H1 (cell line): ENCODE measurements at regions not wholly inside any gene's neighbourhood (a gene's known extent, or its start where the extent isn't known, plus 50 kb on each side); places are given as distances from the start of the nearest gene placed in this dataset.

Source experiments
- CTCF ChIA-PET: fragments of 300-600 bp; sonication (Branson Sonifier 250); formaldehyde crosslinking; loops from one replicate; lab custom pipeline; 2021; ENCODE audit not compliant: partially characterized antibody; lab: Charles Lee
- POLR2A ChIA-PET: fragments of 300-600 bp; sonication (Branson Sonifier 250); formaldehyde crosslinking; loops from one replicate; lab custom pipeline; 2021; ENCODE audit warnings: inconsistent platforms; ENCODE audit not compliant: partially characterized antibody; lab: Charles Lee
- DNase-seq, 2 experiments: peaks; one replicate each; pipeline versions ENCODE4 v3.0.0 to v3.0.0-alpha.2; 2010 to 2022; ENCODE audit warnings: low spot score in 2 of 2, low read depth in 1 of 2, mixed read lengths in 1 of 2
- FAIRE-seq: peaks from 2 replicates; lab custom pipeline; 2011; peaks lifted over from hg19 to GRCh38; lab: Jason Lieb, UNC
- H2AFZ ChIP-seq: 2 replicates; pipeline ENCODE4 v1.8.1; 2012; ENCODE audit warnings: low read length, inconsistent platforms
- H2AK5ac ChIP-seq: 2 replicates; pipeline ENCODE4 v1.6.1; 2013; ENCODE audit warnings: low read depth, low read length
- H2BK120ac ChIP-seq: replicated peaks from 2 replicates; pipeline ENCODE3; 2013; ENCODE audit warnings: low read depth, low read length, inconsistent platforms
- H2BK12ac ChIP-seq: 2 replicates; pipeline ENCODE4 v1.6.1; 2013; ENCODE audit warnings: low read depth, low read length
- H2BK15ac ChIP-seq: 2 replicates; pipeline ENCODE4 v1.6.1; 2013; ENCODE audit warnings: low read length
- H2BK20ac ChIP-seq: 2 replicates; pipeline ENCODE4 v1.6.1; 2013; ENCODE audit warnings: low read length
- H2BK5ac ChIP-seq: 2 replicates; pipeline ENCODE4 v1.6.1; 2013; ENCODE audit warnings: low read depth, low read length
- H3K14ac ChIP-seq: 2 replicates; pipeline ENCODE4 v1.6.1; 2013; ENCODE audit warnings: inconsistent platforms; ENCODE audit not compliant: insufficient read length
- H3K18ac ChIP-seq: 2 replicates; pipeline ENCODE4 v1.6.1; 2013; ENCODE audit warnings: low read length; ENCODE audit errors: extremely low read depth
- H3K23ac ChIP-seq: 2 replicates; pipeline ENCODE4 v1.6.1; 2013; ENCODE audit warnings: inconsistent platforms; ENCODE audit not compliant: insufficient read length
- H3K23me2 ChIP-seq: 2 replicates; pipeline ENCODE4 v1.6.1; 2013; ENCODE audit warnings: low read depth, low read length
- H3K27ac ChIP-seq: 2 replicates; pipeline ENCODE4 v1.6.1; 2011; ENCODE audit warnings: low read depth, low read length, inconsistent platforms
- H3K27me3 ChIP-seq, 4 experiments: replicated peaks in 1 of 4; 1 replicate in 1 of 4; 2 replicates in 3 of 4; pipeline versions ENCODE4 v1.6.1 to v1.8.1; 2011 to 2013; ENCODE audit warnings: low read length in 3 of 4, mild to moderate bottlenecking in 3 of 4, inconsistent platforms in 2 of 4, mixed read lengths in 2 of 4, moderate library complexity in 1 of 4; ENCODE audit not compliant: control insufficient read depth in 3 of 4, insufficient read depth in 3 of 4; ENCODE audit errors: extremely low read depth in 1 of 4
- H3K36me3 ChIP-seq, 4 experiments: 2 replicates each; pipeline versions ENCODE4 v1.6.1 to v1.8.1; 2011 to 2013; ENCODE audit warnings: mild to moderate bottlenecking in 4 of 4, low read length in 3 of 4, moderate library complexity in 2 of 4, control low read depth in 1 of 4, inconsistent platforms in 1 of 4; ENCODE audit not compliant: insufficient read depth in 4 of 4, control insufficient read depth in 2 of 4
- H3K4ac ChIP-seq: replicated peaks from 2 replicates; pipeline ENCODE3; 2013; ENCODE audit warnings: low read length, low read depth, mixed read lengths, inconsistent platforms; ENCODE audit not compliant: insufficient read length
- H3K4me1 ChIP-seq, 4 experiments: replicated peaks in 1 of 4; 1 replicate in 1 of 4; 2 replicates in 3 of 4; pipeline versions ENCODE4 v1.6.1 to v1.8.1; 2011 to 2013; ENCODE audit warnings: low read length in 3 of 4, inconsistent platforms in 2 of 4, mixed read lengths in 1 of 4; ENCODE audit not compliant: insufficient read depth in 4 of 4, control insufficient read depth in 3 of 4
- H3K4me2 ChIP-seq, 2 experiments: 2 replicates each; pipeline versions ENCODE4 v1.6.1 to v1.8.1; 2011 to 2013; ENCODE audit warnings: low read depth in 2 of 2, low read length in 2 of 2, control low read depth in 1 of 2, inconsistent platforms in 1 of 2, mild to moderate bottlenecking in 1 of 2; ENCODE audit not compliant: insufficient read depth in 1 of 2
- H3K4me3 ChIP-seq, 4 experiments: fragments of 200-600, 300-600 bp in 1 of 4; sonication (generic), shearing (Covaris generic), sonication (Bioruptor Twin) in 1 of 4; 2 replicates each; pipeline versions ENCODE4 v1.5.1 to v1.8.1; 2011 to 2016; ENCODE audit warnings: low read length in 4 of 4, low read depth in 3 of 4, control low read depth in 2 of 4, inconsistent platforms in 2 of 4, mild to moderate bottlenecking in 2 of 4, mixed read lengths in 1 of 4, moderate library complexity in 1 of 4; ENCODE audit not compliant: insufficient read depth in 2 of 4; ENCODE audit errors: extremely low read depth in 1 of 4
- H3K56ac ChIP-seq: replicated peaks from 2 replicates; pipeline ENCODE3; 2013; ENCODE audit warnings: low read depth, mild to moderate bottlenecking, mixed read lengths, low read length, inconsistent platforms; ENCODE audit not compliant: insufficient read length
- H3K79me1 ChIP-seq: 2 replicates; pipeline ENCODE4 v1.6.1; 2013; ENCODE audit warnings: low read depth, low read length, control low read depth
- H3K79me2 ChIP-seq, 2 experiments: 2 replicates each; pipeline versions ENCODE4 v1.6.1 to v1.8.1; 2012 to 2013; ENCODE audit warnings: low read length in 2 of 2, mild to moderate bottlenecking in 2 of 2, inconsistent platforms in 1 of 2; ENCODE audit not compliant: insufficient read depth in 2 of 2, control insufficient read depth in 1 of 2
- H3K9ac ChIP-seq, 4 experiments: replicated peaks in 1 of 4; 1 replicate in 1 of 4; 2 replicates in 3 of 4; pipeline versions ENCODE4 v1.6.1 to v1.8.1; 2011 to 2013; ENCODE audit warnings: low read depth in 3 of 4, low read length in 3 of 4, control low read depth in 2 of 4, mild to moderate bottlenecking in 2 of 4, moderate library complexity in 2 of 4, inconsistent platforms in 1 of 4; ENCODE audit errors: extremely low read depth in 1 of 4
- H3K9me3 ChIP-seq, 2 experiments: 2 replicates each; pipeline versions ENCODE4 v1.6.1 to v1.8.1; 2012 to 2013; ENCODE audit warnings: mild to moderate bottlenecking in 2 of 2, moderate library complexity in 2 of 2, control low read depth in 1 of 2, inconsistent platforms in 1 of 2, low read depth in 1 of 2, low read length in 1 of 2, mixed read lengths in 1 of 2; ENCODE audit not compliant: insufficient read depth in 2 of 2
- H4K20me1 ChIP-seq, 2 experiments: replicated peaks in 1 of 2; 2 replicates each; pipeline versions ENCODE3 to v1.8.1; 2011 to 2013; ENCODE audit warnings: inconsistent platforms in 2 of 2, low read length in 2 of 2, mild to moderate bottlenecking in 1 of 2; ENCODE audit not compliant: insufficient read depth in 2 of 2, control insufficient read depth in 1 of 2
- H4K5ac ChIP-seq: 2 replicates; pipeline ENCODE4 v1.6.1; 2013; ENCODE audit warnings: low read length, low read depth, mixed read lengths, inconsistent platforms; ENCODE audit not compliant: insufficient read length
- H4K8ac ChIP-seq: 2 replicates; pipeline ENCODE4 v1.8.0; 2013; ENCODE audit warnings: mild to moderate bottlenecking, moderate library complexity, low read length, inconsistent platforms; ENCODE audit not compliant: insufficient read depth; ENCODE audit errors: extremely low read depth
- H4K91ac ChIP-seq: replicated peaks from 2 replicates; pipeline ENCODE3; 2013; ENCODE audit warnings: low read length, mixed read lengths, inconsistent platforms; ENCODE audit not compliant: insufficient read length
- ASH2L ChIP-seq: fragments of 200-600, 300-600 bp; sonication (generic); IDR thresholded peaks from one replicate; pipeline ENCODE4 v1.7.1; 2017; ENCODE audit warnings: low read length
- CBX5 ChIP-seq: fragments of 300-800, 300-1000 bp; sonication (generic); IDR thresholded peaks from 2 replicates; pipeline ENCODE4 v1.7.1; 2016; ENCODE audit warnings: antibody characterized with exemption, low read length, low read depth
- CHD1 ChIP-seq: IDR thresholded peaks from 2 replicates; pipeline ENCODE4 v1.6.1; 2012; ENCODE audit warnings: low read depth, low read length, improper control_type of control experiment
- EZH2 ChIP-seq: fragments of 200-600 bp; sonication (generic); IDR thresholded peaks from 2 replicates; pipeline ENCODE4 v1.7.1; 2012; ENCODE audit warnings: low read depth, mild to moderate bottlenecking, moderate library complexity, low read length, inconsistent platforms; ENCODE audit not compliant: severe bottlenecking
- HDAC6 ChIP-seq: IDR thresholded peaks from one replicate; pipeline ENCODE4 v1.7.1; 2012; ENCODE audit warnings: low read depth, mild to moderate bottlenecking, inconsistent platforms, low read length, moderate library complexity
- KDM5A ChIP-seq: fragments of 200-600 bp; IDR thresholded peaks from 2 replicates; pipeline ENCODE4 v1.7.1; 2012; ENCODE audit warnings: mild to moderate bottlenecking, low read length, inconsistent platforms, mixed read lengths
- MAFK ChIP-seq: IDR thresholded peaks from 2 replicates; pipeline ENCODE4 v1.6.1; 2012; ENCODE audit warnings: low read depth, mild to moderate bottlenecking, improper control_type of control experiment, low read length
- NANOG ChIP-seq: IDR thresholded peaks from 2 replicates; pipeline ENCODE4 v1.6.1; 2011; ENCODE audit warnings: low read length, low read depth, mild to moderate bottlenecking, inconsistent platforms; ENCODE audit not compliant: insufficient read depth, poor library complexity, severe bottlenecking
- NRF1 ChIP-seq: IDR thresholded peaks from 2 replicates; pipeline ENCODE4 v1.6.1; 2011; ENCODE audit warnings: mild to moderate bottlenecking, low read depth, low read length, improper control_type of control experiment
- RAD21 ChIP-seq, 2 experiments: IDR thresholded peaks in 1 of 2; conservative IDR thresholded peaks in 1 of 2; 2 replicates each; pipeline ENCODE4 v1.6.1; 2011; ENCODE audit warnings: low read depth in 2 of 2, low read length in 2 of 2, improper control_type of control experiment in 1 of 2, inconsistent platforms in 1 of 2, mild to moderate bottlenecking in 1 of 2, moderate library complexity in 1 of 2
- RFX5 ChIP-seq: IDR thresholded peaks from 2 replicates; pipeline ENCODE4 v1.6.1; 2011; ENCODE audit warnings: low read depth, low read length, improper control_type of control experiment, borderline replicate concordance
- SP4 ChIP-seq: IDR thresholded peaks from 2 replicates; pipeline ENCODE4 v1.6.1; 2012; ENCODE audit warnings: low read length, inconsistent platforms
- TAF1 ChIP-seq: IDR thresholded peaks from 2 replicates; pipeline ENCODE4 v1.6.1; 2011; ENCODE audit warnings: mild to moderate bottlenecking, low read depth, low read length
- WGBS, 2 experiments: shearing (Covaris generic) in 1 of 2; methylation state at CpG; one replicate each; pipeline versions ENCODE4 v1.1.6 to v1.1.7; 2013 to 2015; ENCODE audit warnings: low lambda C conversion rate in 2 of 2, mixed read lengths in 2 of 2, inconsistent platforms in 1 of 2, low coverage in 1 of 2, missing lambda C conversion rate in 1 of 2; ENCODE audit not compliant: insufficient replicate concordance in 2 of 2, insufficient coverage in 1 of 2, insufficient read length in 1 of 2; ENCODE audit errors: extremely low coverage in 1 of 2, missing lambda C conversion rate in 1 of 2; 5-methylcytosine and 5-hydroxymethylcytosine counted together

DNA sequence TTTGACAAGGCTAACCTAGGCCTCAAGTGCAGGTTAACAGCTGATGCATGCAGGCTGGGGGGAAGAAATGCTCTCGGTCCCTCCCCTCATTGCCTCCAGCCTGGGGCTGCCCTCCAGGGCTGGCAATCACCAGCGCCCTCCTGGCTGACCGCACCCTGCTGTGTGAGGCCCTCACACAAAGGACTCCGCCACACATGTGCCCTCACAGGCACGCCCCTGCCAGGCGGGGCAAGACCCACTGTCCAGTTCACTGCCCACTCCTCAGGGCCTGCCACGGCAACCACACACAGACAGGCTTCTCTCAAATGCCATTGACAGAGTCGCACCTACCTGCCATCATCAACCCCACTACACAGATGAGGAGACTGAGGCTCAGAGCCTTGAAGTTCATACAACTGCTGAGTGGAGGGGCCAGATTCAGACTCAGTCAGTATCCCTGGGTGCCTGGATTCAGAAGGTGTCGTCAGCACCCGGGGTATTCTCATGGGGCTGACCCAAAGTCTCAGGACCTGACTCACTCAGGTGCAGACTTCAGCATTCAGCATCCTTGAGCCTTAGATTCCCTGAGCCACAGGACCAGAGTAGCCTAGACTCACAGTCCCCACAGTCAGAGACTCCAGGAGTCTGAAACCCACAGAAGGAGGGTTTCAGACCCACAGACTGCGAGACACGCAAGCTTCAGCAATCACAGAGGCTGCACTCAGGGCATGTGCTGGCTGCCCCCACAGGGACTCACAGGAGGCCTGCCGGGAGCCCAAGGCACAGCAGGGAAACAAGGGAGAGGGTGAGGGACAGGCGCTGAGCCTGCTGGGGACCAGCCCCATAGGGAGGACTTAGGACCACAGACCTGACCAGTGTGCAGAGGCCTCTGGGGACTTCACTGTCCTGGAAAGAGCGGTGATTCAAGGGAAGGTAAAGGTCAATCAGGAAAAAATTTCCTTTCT, 458.0 kb downstream of the MATN1 start:
- Histone ChIP-seq H3K18ac (no peak overlapping the region), H2BK20ac (no peak overlapping the region), H3K79me2 (no peaks in the 10 kb centered on the region), H3K79me1 (no peaks in the 10 kb centered on the region), H4K20me1 (no peaks in the 10 kb centered on the region), H2BK15ac (no peak overlapping the region), H3K4me3 (no peak overlapping the region), H3K56ac (no peak overlapping the region), H3K9ac (no peak overlapping the region), H3K4me2 (no peak overlapping the region), H4K5ac (no peak overlapping the region), H4K91ac (no peak overlapping the region), H2BK120ac (no peak overlapping the region), H2BK12ac (no peak overlapping the region), H2AK5ac (no peak overlapping the region), H2BK5ac (no peak overlapping the region), H3K14ac (no peak overlapping the region), H3K23ac (no peak overlapping the region), H3K9me3 (no peaks in the 10 kb centered on the region), H3K4ac (no peak overlapping the region), H3K27ac (no peak overlapping the region), H2AFZ (no peak overlapping the region), H3K23me2 (no peaks in the 10 kb centered on the region; the same call in 1 of the 2 replicates), H3K27me3 (no peaks in the 10 kb centered on the region), H4K8ac (peak overlapping the region; percentile 69; the same call in 1 of the 2 replicates), H3K36me3 (no peaks in the 10 kb centered on the region; a peak in 1 of 8 replicates), H3K4me1 (no peaks in the 10 kb centered on the region)
- FAIRE-seq: no peak
- POLR2A ChIA-PET: no interaction called here
- no peak for DNase-seq
- CTCF ChIA-PET: interaction anchor here (1.3 to 1.5 kb wide), 2 partner anchors 9 to 33 kb away, joined by 3 to 4 read pairs; no protein-coding TSS in a partner anchor
- 84% methylated on average over 15 of the region's 15 CpGs; no CpG with 5 or more reads in 1 of the 2 experiments for WGBS, 2 experiments
- TF ChIP-seq RFX5 (no peak), NANOG (no peak), CBX5 (no peak), TAF1 (no peak), HDAC6 (no peak), SP4 (no peak), ASH2L (no peak), NRF1 (no peak), CHD1 (no peak), EZH2 (no peak), RAD21 (IDR thresholded peaks at IDR 0.05 in 1 of 2, conservative IDR thresholded peaks at IDR 0.05 in 1 of 2; ENCODE audit: low read depth in 2 of 2, low read length in 2 of 2) (no peak), KDM5A (no peak), MAFK (no peak)
